ENCODE measurements at regions not wholly inside any gene's neighbourhood (a gene's known extent, or its start where the extent isn't known, plus 50 kb on each side); places are given as distances from the start of the nearest gene placed in this dataset.

GRCh38 chr18:51401912-51402311 is 204.4 kb upstream of the MEX3C start:
- no peak for DNase-seq

- DNase-seq = no peak
These were observed 207.1 kb upstream of the MEX3C start for GRCh38 chr18:51404620-51405019.

GRCh38 chr18:51405683-51406477 is 208.4 kb upstream of the MEX3C start:
- DNase-seq = no peak

- DNase-seq = no peak
These were observed 220.4 kb upstream of the MEX3C start for GRCh38 chr18:51417643-51418483.

- DNase-seq = no peak
These were observed 228.0 kb upstream of the MEX3C start for GRCh38 chr18:51425475-51425874.

- no peak for DNase-seq
These were observed 228.4 kb upstream of the MEX3C start for GRCh38 chr18:51425889-51426288.

GRCh38 chr18:51426996-51427395 is 229.5 kb upstream of the MEX3C start:
- no peak for DNase-seq

- DNase-seq = no peak
These were observed 232.2 kb upstream of the MEX3C start for GRCh38 chr18:51429644-51430043.

GRCh38 chr18:51430538-51430937 is 233.1 kb upstream of the MEX3C start:
- DNase-seq = no peak

GRCh38 chr18:51433296-51433695 is 235.8 kb upstream of the MEX3C start:
- DNase-seq = no peak

GRCh38 chr18:51433881-51434280 is 236.4 kb upstream of the MEX3C start:
- DNase-seq = no peak

GRCh38 chr18:51437280-51438271 is 240.1 kb upstream of the MEX3C start:
- DNase-seq = no peak

- DNase-seq = no peak
These were observed 241.4 kb upstream of the MEX3C start for GRCh38 chr18:51438797-51439350.

GRCh38 chr18:51442012-51442411 is 244.5 kb upstream of the MEX3C start:
- DNase-seq = no peak

- no peak for DNase-seq
These were observed 249.2 kb upstream of the MEX3C start for GRCh38 chr18:51446571-51447210.

- no peak for DNase-seq
These were observed 250.2 kb upstream of the MEX3C start for GRCh38 chr18:51447351-51448342.

GRCh38 chr18:51448949-51449348 is 251.5 kb upstream of the MEX3C start:
- DNase-seq = no peak

- DNase-seq = no peak
These were observed 256.1 kb upstream of the MEX3C start for GRCh38 chr18:51453594-51453993.

- no peak for DNase-seq
These were observed 261.4 kb upstream of the MEX3C start for GRCh38 chr18:51458861-51459260.

- no peak for DNase-seq
These were observed 264.5 kb upstream of the MEX3C start for GRCh38 chr18:51461956-51462355.
